GM21576 (cell line): ENCODE measurements at regions not wholly inside any gene's neighbourhood (a gene's known extent, or its start where the extent isn't known, plus 50 kb on each side); places are given as distances from the start of the nearest gene placed in this dataset.
"Not testable (repeated sequence)": the region's sequence is repeated elsewhere in the genome, so short reads cannot be mapped to it uniquely, and the experiment has no call there.

Source experiments
- ATAC-seq: cut with Tn5 transposase; IDR thresholded peaks from one replicate; pipeline ENCODE4 v1.9.1; 2021; ENCODE audit warnings: mild to moderate bottlenecking, moderate library complexity; ENCODE audit not compliant: unreplicated experiment

- no peak for ATAC-seq
These were observed 466.2 kb upstream of the PBX1 start for GRCh38 chr1:164092603-164093353.

- ATAC-seq = no peak
These were observed 465.4 kb upstream of the PBX1 start for GRCh38 chr1:164093543-164093942.

- no peak for ATAC-seq
These were observed 457.2 kb upstream of the PBX1 start for GRCh38 chr1:164101802-164102201.

- no peak for ATAC-seq
These were observed 427.0 kb upstream of the PBX1 start for GRCh38 chr1:164131949-164132348.

- no peak for ATAC-seq
These were observed 421.6 kb upstream of the PBX1 start for GRCh38 chr1:164137273-164137925.

- no peak for ATAC-seq
These were observed 417.2 kb upstream of the PBX1 start for GRCh38 chr1:164141797-164142196.

GRCh38 chr1:164154622-164155021, 404.4 kb upstream of the PBX1 start:
- no peak for ATAC-seq

- ATAC-seq = no peak
These were observed 403.6 kb upstream of the PBX1 start for GRCh38 chr1:164155347-164155746.

- ATAC-seq = no peak
These were observed 395.6 kb upstream of the PBX1 start for GRCh38 chr1:164163289-164163849.

GRCh38 chr1:164165466-164165865, 393.5 kb upstream of the PBX1 start:
- ATAC-seq = no peak

GRCh38 chr1:164166454-164166853, 392.5 kb upstream of the PBX1 start:
- not testable (repeated sequence) for ATAC-seq

- ATAC-seq = no peak
These were observed 381.9 kb upstream of the PBX1 start for GRCh38 chr1:164177118-164177517.

GRCh38 chr1:164180824-164181223, 378.2 kb upstream of the PBX1 start:
- ATAC-seq = no peak

GRCh38 chr1:164183854-164184635, 374.9 kb upstream of the PBX1 start:
- no peak for ATAC-seq

GRCh38 chr1:164186881-164187280, 372.1 kb upstream of the PBX1 start:
- ATAC-seq = no peak

- ATAC-seq = no peak
These were observed 370.5 kb upstream of the PBX1 start for GRCh38 chr1:164188497-164188896.

GRCh38 chr1:164191191-164191590, 367.8 kb upstream of the PBX1 start:
- ATAC-seq = no peak

GRCh38 chr1:164210211-164210739, 348.7 kb upstream of the PBX1 start:
- ATAC-seq = no peak

GRCh38 chr1:164223378-164223777, 335.6 kb upstream of the PBX1 start:
- ATAC-seq = no peak

GRCh38 chr1:164225011-164225410, 334.0 kb upstream of the PBX1 start:
- no peak for ATAC-seq

GRCh38 chr1:164226977-164227376, 332.0 kb upstream of the PBX1 start:
- no peak for ATAC-seq
